Immature natural killer cell (primary cell): ENCODE measurements at regions not wholly inside any gene's neighbourhood (a gene's known extent, or its start where the extent isn't known, plus 50 kb on each side); places are given as distances from the start of the nearest gene placed in this dataset.
"Not testable (repeated sequence)": the region's sequence is repeated elsewhere in the genome, so short reads cannot be mapped to it uniquely, and the experiment has no call there.

ENCODE experiments used
- DNase-seq, 3 donors: peaks; one replicate each; pipeline ENCODE4 v3.0.0; 2022; ENCODE audit warnings: mixed read lengths in 1 of 3
- H3K27ac Mint-ChIP-seq, 6 donors: one replicate each; pipeline ENCODE4 v1.8.0; 2020; ENCODE audit warnings: mixed read lengths in 6 of 6, mild to moderate bottlenecking in 5 of 6, inconsistent platforms in 4 of 6, moderate library complexity in 3 of 6
- H3K27me3 Mint-ChIP-seq, 3 donors: one replicate each; pipeline ENCODE4 v1.8.0; 2020 to 2021; ENCODE audit warnings: low read depth in 3 of 3, mild to moderate bottlenecking in 3 of 3, mixed read lengths in 3 of 3, moderate library complexity in 3 of 3, inconsistent platforms in 1 of 3
- H3K36me3 Mint-ChIP-seq, 3 donors: one replicate each; pipeline ENCODE4 v1.8.0; 2020; ENCODE audit warnings: mixed read lengths in 3 of 3, inconsistent platforms in 2 of 3, mild to moderate bottlenecking in 2 of 3
- H3K4me1 Mint-ChIP-seq, 2 donors: one replicate each; pipeline ENCODE4 v1.8.0; 2020; ENCODE audit warnings: inconsistent platforms in 2 of 2, mild to moderate bottlenecking in 2 of 2, mixed read lengths in 2 of 2, moderate library complexity in 1 of 2
- H3K4me3 Mint-ChIP-seq, 5 donors: one replicate each; pipeline ENCODE4 v1.8.0; 2020; ENCODE audit warnings: mild to moderate bottlenecking in 5 of 5, mixed read lengths in 5 of 5, inconsistent platforms in 3 of 5, moderate library complexity in 3 of 5
- H3K9me3 Mint-ChIP-seq, 6 donors: one replicate each; pipeline ENCODE4 v1.8.0; 2020; ENCODE audit warnings: mild to moderate bottlenecking in 6 of 6, mixed read lengths in 6 of 6, inconsistent platforms in 4 of 6, moderate library complexity in 3 of 6

DNA sequence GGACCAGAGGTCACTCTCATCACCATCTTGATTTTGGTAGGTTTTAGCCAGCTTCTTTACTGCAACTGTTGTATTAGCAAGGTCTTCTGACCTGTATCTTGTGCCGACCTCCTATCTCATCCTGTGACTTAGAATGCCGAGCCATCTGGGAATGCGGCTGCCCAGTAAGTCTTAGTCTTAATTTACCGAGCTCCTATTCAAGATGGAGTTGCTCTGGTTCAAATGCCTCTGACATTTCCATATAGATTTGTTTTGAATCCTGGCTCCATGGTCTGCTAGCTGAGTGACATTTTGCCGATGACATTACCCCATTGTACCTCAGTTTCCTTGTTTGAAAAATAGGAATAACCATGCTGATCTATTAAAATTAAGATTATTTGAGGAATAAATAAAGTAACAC lies 193.9 kb upstream of the HMCN1 start:
- H3K9me3 Mint-ChIP-seq = peaks cover 0 to 3% (median 0%) of the 10 kb centered on the region in 6 donors
- H3K27me3 Mint-ChIP-seq = peaks cover 3 to 6% (median 4%) of the 10 kb centered on the region in 3 donors
- no peak for DNase-seq
- H3K27ac Mint-ChIP-seq = no peak overlapping the region
- H3K36me3 Mint-ChIP-seq = peaks cover 0 to 3% (median 0%) of the 10 kb centered on the region in 3 donors
- H3K4me1 Mint-ChIP-seq = peaks cover 10 to 15% of the 10 kb centered on the region in 2 donors
- no peak overlapping the region for H3K4me3 Mint-ChIP-seq

DNA sequence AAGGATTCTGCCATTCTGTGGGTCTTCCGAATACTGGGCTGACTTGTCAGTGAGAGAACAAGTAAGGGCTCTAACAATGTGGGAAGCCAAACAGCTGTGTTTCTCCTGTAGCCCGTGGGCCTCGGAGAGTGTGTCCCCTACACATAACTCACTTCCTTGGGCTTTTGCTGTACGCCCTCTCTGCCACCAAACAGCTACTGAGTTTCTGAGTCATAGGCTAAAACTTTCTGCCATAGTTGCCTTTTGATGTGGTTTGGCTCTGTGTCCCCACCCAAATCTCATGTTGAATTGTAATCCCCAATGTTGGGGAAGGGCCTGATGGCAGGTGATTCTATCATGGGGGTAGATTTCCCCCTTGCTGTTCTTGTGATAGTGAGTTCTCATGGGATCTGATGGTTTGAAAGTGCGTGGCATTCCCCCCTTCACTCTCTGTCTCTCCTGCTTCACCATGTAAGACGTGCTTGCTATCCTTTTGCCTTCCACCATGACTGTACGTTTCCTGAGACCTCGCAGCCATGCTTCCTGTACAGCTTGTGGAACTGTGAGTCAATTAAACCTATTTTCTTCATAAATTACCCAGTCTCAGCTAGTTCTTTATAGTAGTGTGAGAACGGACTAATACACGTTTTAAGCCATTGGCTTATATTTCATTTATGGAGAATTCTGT lies 194.8 kb upstream of the HMCN1 start:
- peaks cover 0 to 3% (median 0%) of the 10 kb centered on the region in 6 donors for H3K9me3 Mint-ChIP-seq
- H3K27ac Mint-ChIP-seq = peak overlapping the region in 1 of 6 donors; percentile 51
- no peak for DNase-seq
- H3K4me3 Mint-ChIP-seq = no peak overlapping the region
- H3K36me3 Mint-ChIP-seq = peaks cover 0 to 3% (median 0%) of the 10 kb centered on the region in 3 donors
- H3K27me3 Mint-ChIP-seq = peaks cover 3 to 6% (median 4%) of the 10 kb centered on the region in 3 donors
- H3K4me1 Mint-ChIP-seq = peaks cover 10 to 14% of the 10 kb centered on the region in 2 donors

DNA sequence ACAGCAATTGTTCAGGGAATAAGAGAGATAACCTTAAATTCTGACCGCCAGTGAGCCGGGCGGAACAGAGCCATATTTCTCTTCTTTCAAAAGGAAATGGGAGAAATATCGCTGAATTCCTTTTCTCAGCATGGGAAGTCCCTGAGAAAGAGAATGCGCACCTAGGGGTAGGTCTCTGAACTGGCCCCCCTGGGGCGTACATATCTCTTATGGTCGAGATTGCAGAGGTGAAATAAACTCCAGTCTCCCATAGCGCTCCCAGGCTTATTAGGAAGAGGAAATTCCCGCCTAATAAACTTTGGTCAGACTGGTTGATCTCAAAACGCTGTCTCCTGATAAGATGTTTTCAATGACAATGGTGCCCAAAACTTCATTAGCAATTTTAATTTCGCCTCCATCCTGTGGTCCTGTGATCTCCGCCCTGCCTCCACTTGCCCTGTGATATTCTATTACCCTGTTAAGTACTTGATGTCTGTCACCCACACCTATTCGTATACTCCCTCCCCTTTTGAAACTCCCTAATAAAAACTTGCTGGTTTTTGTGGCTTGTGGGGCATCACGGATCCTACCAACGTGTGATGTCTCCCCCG lies 195.8 kb upstream of the HMCN1 start:
- H3K27me3 Mint-ChIP-seq, H3K4me3 Mint-ChIP-seq: not testable (repeated sequence)
- H3K4me1 Mint-ChIP-seq = peaks cover 10 to 14% of the 10 kb centered on the region in 2 donors

DNA sequence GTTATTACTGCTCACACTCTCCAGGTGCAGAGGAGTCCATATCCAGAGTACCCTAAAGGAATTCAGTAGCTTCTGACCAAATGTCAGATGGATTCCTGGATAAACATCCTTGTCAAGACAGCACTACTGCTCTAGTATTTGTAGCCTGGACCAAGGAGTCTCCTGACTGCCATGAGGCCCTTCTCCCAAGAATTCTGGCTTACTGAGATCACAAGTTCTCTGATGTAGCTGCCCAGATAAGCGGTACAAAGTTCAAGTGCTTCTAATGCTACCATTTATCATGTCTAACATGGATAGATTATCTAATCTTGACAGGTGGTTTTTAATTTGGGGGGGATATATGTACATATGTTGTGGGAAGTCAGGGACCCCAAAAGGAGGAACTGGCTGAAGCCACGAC lies 196.6 kb upstream of the HMCN1 start:
- H3K36me3 Mint-ChIP-seq = peaks cover 0 to 3% (median 0%) of the 10 kb centered on the region in 3 donors
- peaks cover 0 to 10% (median 4%) of the 10 kb centered on the region in 3 donors for H3K27me3 Mint-ChIP-seq
- peaks cover 0 to 3% (median 0%) of the 10 kb centered on the region in 6 donors for H3K9me3 Mint-ChIP-seq
- DNase-seq = no peak
- H3K4me1 Mint-ChIP-seq = peaks cover 10 to 14% of the 10 kb centered on the region in 2 donors
- H3K27ac Mint-ChIP-seq = no peak overlapping the region
- H3K4me3 Mint-ChIP-seq = no peak overlapping the region

More for the DNA sequence above, 195.8 kb upstream of the HMCN1 start:
- H3K9me3 Mint-ChIP-seq, DNase-seq, H3K36me3 Mint-ChIP-seq, H3K27ac Mint-ChIP-seq: not testable (repeated sequence)

DNA sequence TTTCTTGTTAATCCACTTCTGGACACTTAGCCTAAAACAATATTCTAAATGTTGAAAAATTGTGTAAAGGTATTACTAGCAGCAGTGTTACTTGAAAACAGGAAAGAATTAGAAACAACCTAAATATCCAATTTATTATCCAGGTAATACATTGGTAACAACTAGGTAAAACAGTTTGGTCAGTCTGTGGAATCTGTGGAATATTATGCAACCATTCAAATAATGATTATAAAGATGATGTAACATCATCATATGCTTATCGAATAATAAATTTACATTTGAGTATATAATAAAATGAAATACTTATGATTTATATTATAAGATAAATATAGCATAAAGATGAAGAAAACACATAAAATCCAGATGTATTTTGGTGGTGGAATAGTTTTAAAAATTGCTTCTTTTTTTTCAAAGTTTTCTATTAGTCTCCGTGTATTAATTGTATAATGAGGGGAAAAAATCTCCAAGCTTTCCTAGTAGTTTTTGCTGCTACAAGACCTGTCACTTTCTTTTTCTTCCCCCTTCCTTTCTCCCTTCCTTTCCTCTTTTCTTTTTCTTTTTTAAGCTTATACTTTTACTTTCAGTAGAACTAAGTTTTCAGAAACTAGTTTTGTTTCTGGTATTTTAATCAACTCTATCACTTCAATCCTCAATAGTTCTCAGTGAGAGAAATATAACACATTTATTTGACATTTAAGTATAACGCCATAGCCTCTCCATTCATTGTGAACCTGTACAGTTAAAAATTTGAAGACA lies 197.8 kb upstream of the HMCN1 start:
- Mint-ChIP-seq H3K4me1 (peaks cover 10 to 14% of the 10 kb centered on the region in 2 donors), H3K27ac (no peak overlapping the region), H3K36me3 (peaks cover 0 to 3% (median 0%) of the 10 kb centered on the region in 3 donors), H3K4me3 (no peak overlapping the region), H3K27me3 (peaks cover 4 to 10% (median 4%) of the 10 kb centered on the region in 3 donors), H3K9me3 (peaks cover 0 to 3% (median 0%) of the 10 kb centered on the region in 6 donors)
- no peak for DNase-seq

DNA sequence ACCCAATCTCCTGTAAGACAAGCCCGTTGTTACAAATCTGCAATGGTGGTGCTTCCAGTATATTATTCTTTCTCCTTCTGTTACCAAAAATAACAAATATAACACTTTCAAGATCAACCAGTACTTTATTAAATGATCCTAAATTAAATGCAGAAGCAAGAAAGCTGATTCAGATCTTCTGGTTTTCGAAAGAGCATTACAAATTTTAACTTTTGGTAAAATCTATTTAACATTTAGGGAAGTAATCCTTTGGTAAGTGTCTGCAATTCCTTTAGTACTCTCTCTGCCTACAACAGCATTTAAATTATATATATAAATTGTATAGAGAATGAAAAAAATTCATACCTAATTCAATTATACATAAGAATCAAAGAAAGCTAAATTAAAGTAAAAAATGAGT lies 198.6 kb upstream of the HMCN1 start:
- Mint-ChIP-seq H3K36me3 (peaks cover 0 to 3% (median 0%) of the 10 kb centered on the region in 3 donors), H3K9me3 (peaks cover 0 to 3% (median 0%) of the 10 kb centered on the region in 6 donors), H3K27me3 (peaks cover 4 to 10% (median 4%) of the 10 kb centered on the region in 3 donors), H3K4me1 (peaks cover 10 to 14% of the 10 kb centered on the region in 2 donors), H3K4me3 (no peak overlapping the region), H3K27ac (no peak overlapping the region)
- no peak for DNase-seq

DNA sequence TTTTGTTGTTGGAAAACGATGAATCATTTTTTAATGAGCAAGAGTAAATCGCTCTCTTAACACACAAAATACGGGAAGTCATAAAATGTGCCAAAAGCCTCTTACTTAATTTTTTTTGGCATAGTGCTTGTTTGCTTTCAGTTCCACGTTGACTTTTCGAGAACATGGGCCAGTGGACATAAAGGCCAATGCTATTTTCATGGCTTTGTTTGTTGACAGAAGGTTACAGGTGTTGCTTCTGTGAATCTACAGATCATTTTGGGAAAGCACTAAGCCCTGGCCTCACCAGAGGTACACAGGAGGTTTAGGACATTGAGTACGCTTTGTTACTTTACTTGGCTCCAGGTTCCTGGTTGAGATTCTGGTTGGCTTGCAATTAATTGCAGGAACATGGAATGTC lies 199.4 kb upstream of the HMCN1 start:
- H3K36me3 Mint-ChIP-seq = peaks cover 0 to 2% (median 0%) of the 10 kb centered on the region in 3 donors

DNA sequence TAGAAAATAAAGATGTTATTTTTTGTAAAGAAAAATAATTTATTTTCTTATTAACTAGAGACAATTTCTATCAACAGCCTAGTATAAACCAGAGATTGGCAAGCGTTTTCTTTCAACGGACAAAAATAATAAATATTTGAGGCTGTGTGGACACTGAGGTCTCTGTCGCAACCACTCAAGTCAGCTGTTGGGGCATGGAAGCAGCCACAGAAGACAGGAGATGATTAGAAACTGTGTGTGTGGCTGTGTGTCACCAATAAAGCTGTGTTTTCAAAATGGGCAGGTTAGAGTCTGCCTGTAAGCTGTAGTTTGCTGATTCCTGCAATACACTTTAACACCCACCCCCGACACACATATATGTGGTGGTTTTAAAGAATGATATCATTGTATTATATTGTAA lies 200.6 kb upstream of the HMCN1 start:
- Mint-ChIP-seq H3K27ac (no peak overlapping the region), H3K4me3 (no peak overlapping the region), H3K9me3 (no peaks in the 10 kb centered on the region), H3K36me3 (no peaks in the 10 kb centered on the region), H3K27me3 (peaks cover 2 to 4% (median 4%) of the 10 kb centered on the region in 3 donors), H3K4me1 (peaks cover 1 to 2% of the 10 kb centered on the region in 2 donors)
- DNase-seq = no peak

More for the DNA sequence above, 199.4 kb upstream of the HMCN1 start:
- no peak overlapping the region for H3K27ac Mint-ChIP-seq
- peaks cover 10 to 13% of the 10 kb centered on the region in 2 donors for H3K4me1 Mint-ChIP-seq
- DNase-seq = no peak
- peaks cover 4 to 10% (median 4%) of the 10 kb centered on the region in 3 donors for H3K27me3 Mint-ChIP-seq
- no peak overlapping the region for H3K4me3 Mint-ChIP-seq
- H3K9me3 Mint-ChIP-seq = peaks cover 0 to 3% (median 0%) of the 10 kb centered on the region in 6 donors

DNA sequence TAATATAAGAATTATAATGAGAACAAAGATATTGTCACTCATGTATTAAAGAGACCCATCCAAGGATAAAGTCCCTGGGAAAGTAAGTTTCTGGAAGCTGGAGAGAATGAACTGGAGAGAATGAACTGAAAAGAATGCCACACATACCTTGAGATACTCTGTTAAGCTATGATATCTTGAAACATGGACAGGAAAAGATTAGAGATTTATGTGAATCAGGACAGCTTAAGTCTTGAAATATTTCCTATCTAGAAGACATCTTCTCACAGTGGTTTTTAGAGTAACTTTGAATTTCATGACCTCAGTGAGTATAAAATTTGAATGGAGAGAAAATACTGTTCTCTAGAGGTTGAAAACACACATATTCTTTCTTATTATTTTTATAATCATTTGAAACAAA lies 201.3 kb upstream of the HMCN1 start:
- H3K36me3 Mint-ChIP-seq = no peaks in the 10 kb centered on the region
- peaks cover 0 to 4% (median 4%) of the 10 kb centered on the region in 3 donors for H3K27me3 Mint-ChIP-seq
- no peak overlapping the region for H3K4me3 Mint-ChIP-seq
- DNase-seq = no peak
- no peaks in the 10 kb centered on the region for H3K9me3 Mint-ChIP-seq
- no peaks in the 10 kb centered on the region for H3K4me1 Mint-ChIP-seq
- no peak overlapping the region for H3K27ac Mint-ChIP-seq

DNA sequence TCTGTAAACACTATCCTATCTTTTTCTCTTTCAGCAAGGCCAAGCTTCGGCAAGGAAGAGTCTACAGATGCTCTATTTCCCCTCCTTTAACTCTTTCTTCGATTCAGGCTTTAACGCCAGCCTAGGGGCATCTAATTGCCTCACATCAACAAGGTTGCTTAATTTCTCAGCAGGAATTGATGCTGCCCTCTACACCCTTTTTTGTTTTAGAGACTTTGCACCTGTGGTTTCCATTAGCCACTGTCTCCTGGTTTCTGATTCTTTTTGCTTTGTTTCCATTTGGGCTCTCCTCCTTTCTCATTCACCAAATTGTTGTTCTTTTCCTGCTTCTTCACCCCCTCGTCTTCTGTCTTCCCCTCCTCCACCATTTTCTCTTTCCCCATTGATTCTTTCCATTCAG lies 202.4 kb upstream of the HMCN1 start:
- no peak for DNase-seq
- Mint-ChIP-seq H3K36me3 (peaks cover 0 to under 1% (median 0%) of the 10 kb centered on the region in 3 donors), H3K4me1 (peaks cover 0 to 4% of the 10 kb centered on the region in 2 donors), H3K27me3 (peaks cover 0 to 4% (median 4%) of the 10 kb centered on the region in 3 donors), H3K9me3 (no peaks in the 10 kb centered on the region), H3K4me3 (no peak overlapping the region), H3K27ac (no peak overlapping the region)

DNA sequence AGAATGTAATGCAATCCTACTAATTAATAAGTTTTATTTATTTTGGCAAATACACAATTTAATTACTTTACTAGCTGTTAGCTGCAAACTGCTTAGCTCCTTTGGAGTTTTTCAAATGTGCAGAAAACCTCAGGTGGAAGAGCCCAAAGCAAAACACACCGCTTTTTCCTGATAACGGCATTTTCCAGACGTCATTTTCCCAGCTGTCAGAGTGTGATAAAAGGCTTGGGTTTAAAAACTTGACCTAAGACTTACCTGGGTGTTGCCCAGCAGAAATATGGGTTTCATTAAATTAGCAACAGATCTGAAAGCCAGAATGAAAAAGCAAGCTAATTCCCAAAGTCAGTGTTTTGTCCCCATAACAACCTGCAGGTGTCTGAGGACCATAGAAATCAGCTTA lies 204.0 kb upstream of the HMCN1 start:
- no peaks in the 10 kb centered on the region for H3K9me3 Mint-ChIP-seq
- peaks cover 0 to 10% of the 10 kb centered on the region in 2 donors for H3K4me1 Mint-ChIP-seq
- H3K27me3 Mint-ChIP-seq = peaks cover 0 to 4% (median 4%) of the 10 kb centered on the region in 3 donors
- H3K36me3 Mint-ChIP-seq = peaks cover 0 to 3% (median 3%) of the 10 kb centered on the region in 3 donors
- no peak overlapping the region for H3K27ac Mint-ChIP-seq
- DNase-seq = no peak
- H3K4me3 Mint-ChIP-seq = no peak overlapping the region

DNA sequence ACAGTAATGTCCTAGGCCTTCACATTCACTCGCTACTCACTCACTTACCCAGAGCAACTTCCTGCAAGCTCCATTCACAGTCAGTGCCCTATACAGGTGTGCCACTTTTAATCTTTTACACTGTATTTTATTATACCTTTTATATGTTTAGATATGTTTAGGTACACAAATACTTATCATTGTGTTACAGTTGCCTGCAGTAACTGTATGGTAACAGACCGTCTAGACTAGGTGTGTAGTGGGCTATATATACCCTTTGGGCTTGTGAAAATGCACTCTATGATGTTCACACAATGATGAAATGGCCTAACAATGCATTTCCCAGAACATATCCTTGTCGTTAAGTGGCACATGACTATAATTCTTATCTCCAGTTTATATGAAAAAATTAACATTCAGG lies 204.5 kb upstream of the HMCN1 start:
- Mint-ChIP-seq H3K9me3 (no peaks in the 10 kb centered on the region), H3K4me3 (no peak overlapping the region), H3K27me3 (peaks cover 0 to 4% (median 4%) of the 10 kb centered on the region in 3 donors), H3K27ac (no peak overlapping the region), H3K36me3 (peaks cover 0 to 3% (median 3%) of the 10 kb centered on the region in 3 donors), H3K4me1 (peaks cover 0 to 10% of the 10 kb centered on the region in 2 donors)
- no peak for DNase-seq

DNA sequence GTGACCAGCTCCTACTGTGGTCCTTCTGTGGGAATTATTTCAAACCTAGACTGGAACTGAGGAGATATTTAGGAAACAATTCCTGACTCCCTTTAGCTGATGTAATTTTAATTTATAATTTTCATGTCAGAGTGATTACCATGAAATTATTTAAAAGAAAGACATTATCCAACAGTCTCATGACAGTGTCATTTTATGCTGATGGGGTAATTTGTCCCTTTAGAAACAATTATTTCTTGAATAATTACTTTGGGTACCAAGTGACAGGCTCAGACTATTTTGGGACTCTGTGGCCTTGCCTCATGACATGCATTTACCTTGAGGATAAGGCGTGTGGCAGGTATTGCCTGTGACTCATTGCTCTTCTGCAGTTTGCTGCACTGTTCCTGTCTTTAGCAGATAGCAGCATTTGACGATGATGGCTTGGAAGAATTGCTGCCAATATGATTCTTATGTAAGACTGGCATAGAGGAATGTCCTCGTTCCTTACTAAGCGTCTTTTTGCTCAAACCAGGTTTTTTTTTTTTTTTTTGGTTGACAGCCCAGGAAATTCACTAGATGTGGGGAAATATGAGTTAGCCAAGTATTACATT lies 206.0 kb upstream of the HMCN1 start:
- H3K4me3 Mint-ChIP-seq = no peak overlapping the region
- peaks cover 0 to 10% of the 10 kb centered on the region in 2 donors for H3K4me1 Mint-ChIP-seq
- H3K27me3 Mint-ChIP-seq = peaks cover 0 to 5% (median 4%) of the 10 kb centered on the region in 3 donors
- H3K9me3 Mint-ChIP-seq = no peaks in the 10 kb centered on the region
- peaks cover 0 to 6% (median 6%) of the 10 kb centered on the region in 3 donors for H3K36me3 Mint-ChIP-seq
- no peak for DNase-seq
- H3K27ac Mint-ChIP-seq = peak overlapping the region in 1 of 6 donors; percentile 46
